ENCODE measurements at regions not wholly inside any gene's neighbourhood (a gene's known extent, or its start where the extent isn't known, plus 50 kb on each side); places are given as distances from the start of the nearest gene placed in this dataset.

- Histone ChIP-seq H3K4me1 (ENCODE audit: insufficient read depth, poor library complexity, severe bottlenecking) (no peaks in the 10 kb centered on the region), H3K27me3 (ENCODE audit: insufficient read depth, poor library complexity, severe bottlenecking) (no peaks in the 10 kb centered on the region), H3K36me3 (ENCODE audit: low read depth) (no peaks in the 10 kb centered on the region), H3K4me3 (ENCODE audit: severe bottlenecking) (no peak overlapping the region), H3K9me3 (ENCODE audit: severe bottlenecking) (no peaks in the 10 kb centered on the region), H3K27ac (ENCODE audit: poor library complexity, severe bottlenecking) (no peak overlapping the region)
- DNase-seq (ENCODE audit: low spot score): no peak
- ATAC-seq (ENCODE audit: low read depth): no peak
- TF ChIP-seq, protein P1, sequence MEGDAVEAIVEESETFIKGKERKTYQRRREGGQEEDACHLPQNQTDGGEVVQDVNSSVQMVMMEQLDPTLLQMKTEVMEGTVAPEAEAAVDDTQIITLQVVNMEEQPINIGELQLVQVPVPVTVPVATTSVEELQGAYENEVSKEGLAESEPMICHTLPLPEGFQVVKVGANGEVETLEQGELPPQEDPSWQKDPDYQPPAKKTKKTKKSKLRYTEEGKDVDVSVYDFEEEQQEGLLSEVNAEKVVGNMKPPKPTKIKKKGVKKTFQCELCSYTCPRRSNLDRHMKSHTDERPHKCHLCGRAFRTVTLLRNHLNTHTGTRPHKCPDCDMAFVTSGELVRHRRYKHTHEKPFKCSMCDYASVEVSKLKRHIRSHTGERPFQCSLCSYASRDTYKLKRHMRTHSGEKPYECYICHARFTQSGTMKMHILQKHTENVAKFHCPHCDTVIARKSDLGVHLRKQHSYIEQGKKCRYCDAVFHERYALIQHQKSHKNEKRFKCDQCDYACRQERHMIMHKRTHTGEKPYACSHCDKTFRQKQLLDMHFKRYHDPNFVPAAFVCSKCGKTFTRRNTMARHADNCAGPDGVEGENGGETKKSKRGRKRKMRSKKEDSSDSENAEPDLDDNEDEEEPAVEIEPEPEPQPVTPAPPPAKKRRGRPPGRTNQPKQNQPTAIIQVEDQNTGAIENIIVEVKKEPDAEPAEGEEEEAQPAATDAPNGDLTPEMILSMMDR (IDR thresholded peaks at IDR 0.05; ENCODE audit: poor library complexity, severe bottlenecking): no peak
Observed at GRCh38 chr6:140090871-140091270, 716.4 kb upstream of the CITED2 start.

DNA sequence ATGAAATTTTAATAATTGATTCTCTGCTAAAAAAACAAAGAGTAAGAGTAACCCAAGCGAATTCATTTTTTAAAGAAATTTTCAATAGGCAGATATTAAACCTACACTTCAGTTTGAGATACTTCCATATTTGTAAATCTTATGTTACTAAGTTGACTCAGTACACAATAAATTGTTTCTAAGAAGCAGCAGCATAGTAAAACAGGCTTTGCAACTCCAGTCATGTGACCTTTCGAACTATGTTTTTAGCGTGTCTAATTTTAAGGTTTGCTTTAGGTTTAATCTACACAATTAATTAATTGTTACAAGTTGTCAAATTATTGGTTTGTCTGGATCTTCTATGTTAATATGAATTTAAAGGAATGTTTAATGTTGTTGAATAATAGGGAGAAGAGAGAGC is 708.9 kb upstream of the CITED2 start:
- Histone ChIP-seq H3K36me3 (ENCODE audit: low read depth) (no peaks in the 10 kb centered on the region), H3K27me3 (ENCODE audit: insufficient read depth, poor library complexity, severe bottlenecking) (no peaks in the 10 kb centered on the region), H3K27ac (ENCODE audit: poor library complexity, severe bottlenecking) (peak overlapping the region; percentile 39), H3K9me3 (ENCODE audit: severe bottlenecking) (no peaks in the 10 kb centered on the region), H3K4me3 (ENCODE audit: severe bottlenecking) (no peak overlapping the region), H3K4me1 (ENCODE audit: insufficient read depth, poor library complexity, severe bottlenecking) (peaks cover 21% of the 10 kb centered on the region)
- DNase-seq (ENCODE audit: low spot score) (no peak), ATAC-seq (ENCODE audit: low read depth) (no peak)
- TF ChIP-seq, protein P1 (IDR thresholded peaks at IDR 0.05; ENCODE audit: poor library complexity, severe bottlenecking): no peak

- no peak overlapping the region for H3K4me3 ChIP-seq (ENCODE audit: severe bottlenecking)
- peak overlapping the region; percentile 39 for H3K27ac ChIP-seq (ENCODE audit: poor library complexity, severe bottlenecking)
- DNase-seq (ENCODE audit: low spot score): no peak
- TF ChIP-seq, protein P1 (IDR thresholded peaks at IDR 0.05; ENCODE audit: poor library complexity, severe bottlenecking): no peak
- H3K36me3 ChIP-seq (ENCODE audit: low read depth): no peaks in the 10 kb centered on the region
- ATAC-seq (ENCODE audit: low read depth): peak; percentile 65; the same call in 2 of the 3 replicates
- no peaks in the 10 kb centered on the region for H3K27me3 ChIP-seq (ENCODE audit: insufficient read depth, poor library complexity, severe bottlenecking)
- H3K9me3 ChIP-seq (ENCODE audit: severe bottlenecking): no peaks in the 10 kb centered on the region
- H3K4me1 ChIP-seq (ENCODE audit: insufficient read depth, poor library complexity, severe bottlenecking): peaks cover 26% of the 10 kb centered on the region
Observed at GRCh38 chr6:140082867-140083297, 708.4 kb upstream of the CITED2 start.

DNA sequence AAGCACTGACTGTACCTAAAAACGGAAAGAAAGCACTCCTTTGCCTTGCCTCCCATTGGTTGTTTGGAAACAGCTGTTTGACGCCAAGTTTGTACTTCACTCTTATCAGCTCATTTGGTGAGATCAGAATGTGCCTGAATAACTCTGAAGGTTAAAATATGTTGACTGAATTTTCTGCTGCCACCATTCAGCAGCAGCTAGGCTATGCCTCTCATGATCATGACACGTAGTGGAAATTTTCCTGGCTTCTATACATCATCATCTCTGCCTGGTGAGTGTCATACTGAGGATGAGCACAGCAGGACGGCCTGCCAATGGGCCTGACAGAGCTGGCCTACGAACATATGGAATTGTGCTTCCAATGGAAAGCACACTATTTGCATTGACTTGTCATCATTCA is 704.9 kb upstream of the CITED2 start:
- Histone ChIP-seq H3K4me3 (ENCODE audit: severe bottlenecking) (no peak overlapping the region), H3K27me3 (ENCODE audit: insufficient read depth, poor library complexity, severe bottlenecking) (no peaks in the 10 kb centered on the region), H3K9me3 (ENCODE audit: severe bottlenecking) (no peaks in the 10 kb centered on the region), H3K27ac (ENCODE audit: poor library complexity, severe bottlenecking) (peak overlapping the region; percentile 42), H3K4me1 (ENCODE audit: insufficient read depth, poor library complexity, severe bottlenecking) (peaks cover 30% of the 10 kb centered on the region), H3K36me3 (ENCODE audit: low read depth) (no peaks in the 10 kb centered on the region)
- no peak for DNase-seq (ENCODE audit: low spot score)
- TF ChIP-seq, protein P1 (IDR thresholded peaks at IDR 0.05; ENCODE audit: poor library complexity, severe bottlenecking): no peak
- no peak for ATAC-seq (ENCODE audit: low read depth)

- TF ChIP-seq, protein P1 (IDR thresholded peaks at IDR 0.05; ENCODE audit: poor library complexity, severe bottlenecking): no peak
- H3K27ac ChIP-seq (ENCODE audit: poor library complexity, severe bottlenecking): peak overlapping the region; percentile 42
- no peaks in the 10 kb centered on the region for H3K36me3 ChIP-seq (ENCODE audit: low read depth)
- no peaks in the 10 kb centered on the region for H3K27me3 ChIP-seq (ENCODE audit: insufficient read depth, poor library complexity, severe bottlenecking)
- peak; percentile 68 for ATAC-seq (ENCODE audit: low read depth)
- no peak overlapping the region for H3K4me3 ChIP-seq (ENCODE audit: severe bottlenecking)
- DNase-seq (ENCODE audit: low spot score): no peak
- peaks cover 30% of the 10 kb centered on the region for H3K4me1 ChIP-seq (ENCODE audit: insufficient read depth, poor library complexity, severe bottlenecking)
- H3K9me3 ChIP-seq (ENCODE audit: severe bottlenecking): no peaks in the 10 kb centered on the region
Observed at GRCh38 chr6:140078561-140079125, 704.2 kb upstream of the CITED2 start.

Data from RWPE2 (cell line).